ENCODE measurements at regions not wholly inside any gene's neighbourhood (a gene's known extent, or its start where the extent isn't known, plus 50 kb on each side); places are given as distances from the start of the nearest gene placed in this dataset.

DNA sequence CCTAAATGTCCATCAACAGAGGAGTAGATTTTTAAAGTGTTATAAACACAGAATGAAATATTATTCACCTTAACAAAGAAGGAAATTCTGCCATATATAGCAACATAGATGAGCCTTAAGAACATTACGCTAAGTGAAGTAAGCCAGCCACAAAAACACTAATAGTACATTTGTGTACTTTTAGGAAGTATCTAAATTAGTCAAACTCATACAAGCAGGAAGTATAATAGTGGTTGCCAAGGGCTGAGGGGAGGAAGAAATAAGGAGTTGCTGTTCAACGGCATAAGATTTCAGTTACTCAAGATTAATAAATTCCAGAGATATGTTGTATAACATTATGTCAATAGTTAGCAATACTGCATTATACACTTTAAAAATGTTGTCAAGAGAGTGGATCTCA, 181.7 kb upstream of the ZC3H12C start:
- 52 to 54% methylated on average over 2 of the region's 2 CpGs for WGBS, 2 donors (ENCODE audit: low coverage in 1 of 2)
- no peaks in the 10 kb centered on the region for H3K4me1 ChIP-seq
- no peaks in the 10 kb centered on the region for H3K27me3 ChIP-seq
- H3K36me3 ChIP-seq, result no peaks in the 10 kb centered on the region
- in situ Hi-C loops (cut with MboI; ENCODE audit: low pct_ligation_motif_present in 1 of 4, low pct_unique_long_range_greater_than_20kb in 1 of 4, low sequenced_read_pairs in 3 of 4), result no loop called here
- no peak for DNase-seq
- intact Hi-C loops (cut with DNase I; ENCODE audit: low total_unique reads), result no loop called here
- TF ChIP-seq POLR2AphosphoS5 (IDR thresholded peaks at IDR 0.05) (no peak), POLR2A (IDR thresholded peaks at IDR 0.05) (no peak), EP300 (IDR thresholded peaks at IDR 0.05; ENCODE audit: low read depth) (no peak)
- TF ChIP-seq, protein P1, sequence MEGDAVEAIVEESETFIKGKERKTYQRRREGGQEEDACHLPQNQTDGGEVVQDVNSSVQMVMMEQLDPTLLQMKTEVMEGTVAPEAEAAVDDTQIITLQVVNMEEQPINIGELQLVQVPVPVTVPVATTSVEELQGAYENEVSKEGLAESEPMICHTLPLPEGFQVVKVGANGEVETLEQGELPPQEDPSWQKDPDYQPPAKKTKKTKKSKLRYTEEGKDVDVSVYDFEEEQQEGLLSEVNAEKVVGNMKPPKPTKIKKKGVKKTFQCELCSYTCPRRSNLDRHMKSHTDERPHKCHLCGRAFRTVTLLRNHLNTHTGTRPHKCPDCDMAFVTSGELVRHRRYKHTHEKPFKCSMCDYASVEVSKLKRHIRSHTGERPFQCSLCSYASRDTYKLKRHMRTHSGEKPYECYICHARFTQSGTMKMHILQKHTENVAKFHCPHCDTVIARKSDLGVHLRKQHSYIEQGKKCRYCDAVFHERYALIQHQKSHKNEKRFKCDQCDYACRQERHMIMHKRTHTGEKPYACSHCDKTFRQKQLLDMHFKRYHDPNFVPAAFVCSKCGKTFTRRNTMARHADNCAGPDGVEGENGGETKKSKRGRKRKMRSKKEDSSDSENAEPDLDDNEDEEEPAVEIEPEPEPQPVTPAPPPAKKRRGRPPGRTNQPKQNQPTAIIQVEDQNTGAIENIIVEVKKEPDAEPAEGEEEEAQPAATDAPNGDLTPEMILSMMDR (IDR thresholded peaks at IDR 0.05), result no peak
- H3K9me3 ChIP-seq, result no peaks in the 10 kb centered on the region
- H3K27ac ChIP-seq, result no peak overlapping the region
- H3K4me3 ChIP-seq, result no peak overlapping the region

DNA sequence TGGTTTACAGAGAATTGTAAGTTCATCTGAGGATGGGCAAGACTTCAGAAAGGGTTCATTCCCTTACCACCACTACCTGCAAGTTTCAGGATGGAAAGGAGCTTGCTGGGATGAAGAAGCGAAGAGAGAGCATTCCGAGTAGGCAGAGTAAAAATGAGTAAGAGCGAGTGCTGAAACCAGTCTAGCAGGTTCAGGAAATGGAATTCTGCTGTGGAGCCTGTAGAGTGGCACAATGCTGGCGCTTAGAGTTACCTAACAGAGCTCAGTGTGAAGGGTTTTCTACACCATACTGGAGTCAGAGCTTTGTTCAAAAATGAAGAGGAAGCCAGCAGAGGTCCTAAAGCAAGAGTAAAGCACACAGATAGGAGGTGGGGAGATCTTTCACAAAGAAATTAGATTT, 179.2 kb upstream of the ZC3H12C start:
- in situ Hi-C loops (cut with MboI; ENCODE audit: low pct_ligation_motif_present in 1 of 4, low pct_unique_long_range_greater_than_20kb in 1 of 4, low sequenced_read_pairs in 3 of 4) (no loop called here), intact Hi-C loops (cut with DNase I; ENCODE audit: low total_unique reads) (no loop called here)
- Histone ChIP-seq H3K27ac (no peak overlapping the region), H3K4me3 (no peak overlapping the region), H3K36me3 (no peaks in the 10 kb centered on the region), H3K4me1 (no peaks in the 10 kb centered on the region), H3K9me3 (no peaks in the 10 kb centered on the region), H3K27me3 (no peaks in the 10 kb centered on the region)
- no peak for TF ChIP-seq EP300 (IDR thresholded peaks at IDR 0.05; ENCODE audit: low read depth)
- no peak for TF ChIP-seq POLR2A (IDR thresholded peaks at IDR 0.05)
- TF ChIP-seq POLR2AphosphoS5 (IDR thresholded peaks at IDR 0.05), result no peak
- TF ChIP-seq, protein P1 (IDR thresholded peaks at IDR 0.05), result no peak
- DNase-seq, result no peak
- WGBS, 2 donors (ENCODE audit: low coverage in 1 of 2), result 68 to 71% methylated on average over 4 of the region's 4 CpGs

DNA sequence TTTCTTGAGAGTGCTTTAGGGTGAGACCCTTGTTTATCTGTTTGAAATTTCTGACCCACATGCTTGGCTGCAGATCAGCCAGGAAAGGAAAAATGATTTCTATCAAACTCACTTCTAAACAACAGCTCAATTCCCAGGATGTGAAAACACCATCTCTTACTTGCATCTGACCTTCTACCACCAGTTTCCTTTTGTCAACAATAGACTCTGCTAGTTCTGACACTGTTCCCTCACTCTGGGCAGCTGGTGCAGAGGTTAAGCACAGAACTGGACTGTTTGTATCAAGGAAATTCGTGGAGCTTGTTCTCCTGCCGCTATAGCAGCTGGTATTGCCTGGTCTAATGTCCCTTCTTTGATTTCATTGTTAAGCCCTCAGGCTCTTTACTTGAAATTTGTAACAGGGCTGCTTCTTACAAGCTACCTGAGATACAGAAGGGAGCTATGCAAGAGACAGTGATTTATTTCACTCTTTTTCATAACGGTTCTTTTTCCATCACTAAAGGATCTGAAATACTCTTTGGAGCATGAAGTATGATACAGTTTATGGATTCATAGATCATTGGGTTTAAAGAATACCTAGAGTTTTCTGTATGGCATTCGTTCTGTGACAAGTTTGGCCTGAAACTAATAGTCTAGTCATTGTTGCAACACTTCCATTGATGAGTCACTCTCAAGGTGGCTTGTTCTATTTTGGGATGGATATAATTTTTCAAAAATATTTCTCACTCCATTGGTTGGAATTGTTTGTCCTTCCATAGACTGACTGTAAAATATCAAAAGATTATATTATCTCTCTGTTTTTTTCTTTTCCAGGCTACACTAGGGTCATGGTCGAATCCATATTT, 178.2 kb upstream of the ZC3H12C start:
- TF ChIP-seq POLR2A (IDR thresholded peaks at IDR 0.05) (no peak), POLR2AphosphoS5 (IDR thresholded peaks at IDR 0.05) (no peak), EP300 (IDR thresholded peaks at IDR 0.05; ENCODE audit: low read depth) (no peak)
- TF ChIP-seq, protein P1 (IDR thresholded peaks at IDR 0.05), result no peak
- no peaks in the 10 kb centered on the region for H3K9me3 ChIP-seq
- H3K27ac ChIP-seq, result no peak overlapping the region
- intact Hi-C loops (cut with DNase I; ENCODE audit: low total_unique reads) (no loop called here), in situ Hi-C loops (cut with MboI; ENCODE audit: low pct_ligation_motif_present in 1 of 4, low pct_unique_long_range_greater_than_20kb in 1 of 4, low sequenced_read_pairs in 3 of 4) (no loop called here)
- H3K4me1 ChIP-seq, result no peaks in the 10 kb centered on the region
- no peaks in the 10 kb centered on the region for H3K36me3 ChIP-seq
- no peaks in the 10 kb centered on the region for H3K27me3 ChIP-seq
- 44 to 72% methylated on average over 3 to 5 of the region's 5 CpGs for WGBS, 2 donors (ENCODE audit: low coverage in 1 of 2)
- no peak overlapping the region for H3K4me3 ChIP-seq
- DNase-seq, result no peak

DNA sequence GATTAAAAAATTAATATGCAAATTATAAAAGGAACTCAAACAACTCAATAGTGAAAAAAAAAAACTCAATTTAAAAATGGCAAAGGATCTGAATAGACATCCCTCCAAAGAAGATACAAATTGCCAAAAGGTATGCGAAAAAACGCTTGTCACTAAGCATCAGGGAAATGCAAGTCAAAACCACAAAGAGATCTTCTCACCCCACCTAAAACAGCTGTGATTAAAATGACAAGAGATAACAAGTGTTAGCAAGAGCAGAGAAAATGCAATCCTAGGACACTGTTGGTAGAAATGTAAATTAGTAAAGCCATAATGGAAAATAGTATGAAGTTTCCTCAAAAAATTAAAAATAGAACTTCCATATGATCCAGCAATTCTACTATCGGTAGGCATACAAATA, 166.3 kb upstream of the ZC3H12C start:
- intact Hi-C loops (cut with DNase I; ENCODE audit: low total_unique reads) (no loop called here), in situ Hi-C loops (cut with MboI; ENCODE audit: low pct_ligation_motif_present in 1 of 4, low pct_unique_long_range_greater_than_20kb in 1 of 4, low sequenced_read_pairs in 3 of 4) (loop anchor here in 2 of 4 donors (25.0 kb wide), 2 partner anchors 260 to 1215 kb away; no protein-coding TSS in a partner anchor)
- Histone ChIP-seq H3K27ac (no peak overlapping the region), H3K9me3 (no peaks in the 10 kb centered on the region), H3K4me3 (no peak overlapping the region), H3K27me3 (no peaks in the 10 kb centered on the region), H3K4me1 (no peaks in the 10 kb centered on the region), H3K36me3 (no peaks in the 10 kb centered on the region)
- no peak for DNase-seq
- TF ChIP-seq, protein P1 (IDR thresholded peaks at IDR 0.05), result no peak
- TF ChIP-seq POLR2AphosphoS5 (IDR thresholded peaks at IDR 0.05) (no peak), POLR2A (IDR thresholded peaks at IDR 0.05) (no peak), EP300 (IDR thresholded peaks at IDR 0.05; ENCODE audit: low read depth) (no peak)
- WGBS, 2 donors (ENCODE audit: low coverage in 1 of 2), result 47 to 48% methylated on average over 3 of the region's 3 CpGs
